Liver (tissue), 8 donors: ENCODE measurements at regions not wholly inside any gene's neighbourhood (a gene's known extent, or its start where the extent isn't known, plus 50 kb on each side); places are given as distances from the start of the nearest gene placed in this dataset.

Experiments used
- DNase-seq: peaks from one replicate; pipeline ENCODE4 v3.0.0-alpha.2; 2017; ENCODE audit warnings: low spot score
- H3K27ac ChIP-seq, 2 donors: one replicate each; pipeline ENCODE4 v1.7.0; 2013; ENCODE audit warnings: inconsistent platforms in 2 of 2, low read length in 2 of 2, control low read depth in 1 of 2, low read depth in 1 of 2, mild to moderate bottlenecking in 1 of 2
- H3K27me3 ChIP-seq, 4 donors: one replicate each; pipeline versions ENCODE4 v1.6.1 to v1.7.0; 2013; ENCODE audit warnings: low read length in 3 of 4, inconsistent platforms in 1 of 4, mild to moderate bottlenecking in 1 of 4, moderate library complexity in 1 of 4; ENCODE audit not compliant: control insufficient read depth in 4 of 4, insufficient read depth in 4 of 4
- H3K36me3 ChIP-seq, 4 donors: one replicate each; pipeline versions ENCODE4 v1.6.1 to v1.7.0; 2013; ENCODE audit warnings: low read length in 3 of 4, mild to moderate bottlenecking in 3 of 4, low read depth in 1 of 4, moderate library complexity in 1 of 4; ENCODE audit not compliant: control insufficient read depth in 4 of 4, insufficient read depth in 3 of 4
- H3K4me1 ChIP-seq, 4 donors: one replicate each; pipeline versions ENCODE4 v1.6.1 to v1.7.0; 2013; ENCODE audit warnings: low read length in 3 of 4, mild to moderate bottlenecking in 3 of 4, moderate library complexity in 1 of 4; ENCODE audit not compliant: control insufficient read depth in 4 of 4, insufficient read depth in 4 of 4
- H3K4me3 ChIP-seq, 3 donors: one replicate each; pipeline versions ENCODE4 v1.6.1 to v1.7.0; 2013; ENCODE audit warnings: low read length in 3 of 3, control low read depth in 1 of 3, low read depth in 1 of 3, mild to moderate bottlenecking in 1 of 3
- H3K9ac ChIP-seq, 2 donors: one replicate each; pipeline ENCODE4 v1.7.0; 2013; ENCODE audit warnings: low read length in 2 of 2, mild to moderate bottlenecking in 2 of 2, moderate library complexity in 2 of 2, control low read depth in 1 of 2, low read depth in 1 of 2
- H3K9me3 ChIP-seq, 4 donors: one replicate each; pipeline versions ENCODE4 v1.6.1 to v1.7.0; 2013; ENCODE audit warnings: low read length in 3 of 4; ENCODE audit not compliant: control insufficient read depth in 4 of 4
- ATF3 ChIP-seq: IDR thresholded peaks from 2 replicates; pipeline ENCODE4 v1.6.1; 2016; ENCODE audit warnings: antibody characterized with exemption
- CTCF ChIP-seq: fragments of 150-350 bp; IDR thresholded peaks from 2 replicates; pipeline ENCODE4 v1.5.1; 2017; ENCODE audit warnings: improper control_type of control experiment, low read depth, low read length; ENCODE audit not compliant: missing input control
- EGR1 ChIP-seq, 2 donors: IDR thresholded peaks; 2 replicates each; pipeline ENCODE4 v1.6.1; 2016 to 2018; ENCODE audit warnings: antibody characterized with exemption in 2 of 2, low read depth in 2 of 2
- FOXA1 ChIP-seq: IDR thresholded peaks from 2 replicates; pipeline ENCODE4 v1.6.1; 2016; ENCODE audit warnings: antibody characterized with exemption
- FOXA2 ChIP-seq: IDR thresholded peaks from 2 replicates; pipeline ENCODE4 v1.6.1; 2016; ENCODE audit warnings: antibody characterized with exemption
- HNF4A ChIP-seq, 2 donors: conservative IDR thresholded peaks; 2 replicates each; pipeline ENCODE4 v1.6.1; 2016; ENCODE audit warnings: antibody characterized with exemption in 2 of 2, mild to moderate bottlenecking in 2 of 2
- HNF4G ChIP-seq: IDR thresholded peaks from 2 replicates; pipeline ENCODE4 v1.6.1; 2016; ENCODE audit warnings: antibody characterized with exemption
- JUND ChIP-seq, 2 donors: IDR thresholded peaks; 2 replicates each; pipeline ENCODE4 v1.6.1; 2016; ENCODE audit warnings: antibody characterized with exemption in 2 of 2
- MAX ChIP-seq: IDR thresholded peaks from 2 replicates; pipeline ENCODE4 v1.6.1; 2016; ENCODE audit warnings: antibody characterized with exemption
- NR2F2 ChIP-seq: IDR thresholded peaks from 2 replicates; pipeline ENCODE4 v1.6.1; 2016; ENCODE audit warnings: antibody characterized with exemption
- RAD21 ChIP-seq, 2 donors: IDR thresholded peaks; 2 replicates each; pipeline ENCODE4 v1.6.1; 2016; ENCODE audit warnings: antibody characterized with exemption in 2 of 2, mild to moderate bottlenecking in 2 of 2
- REST ChIP-seq: IDR thresholded peaks from 2 replicates; pipeline ENCODE4 v1.6.1; 2016; ENCODE audit warnings: antibody characterized with exemption, mild to moderate bottlenecking
- SP1 ChIP-seq: IDR thresholded peaks from 2 replicates; pipeline ENCODE4 v1.6.1; 2018; ENCODE audit warnings: antibody characterized with exemption, mild to moderate bottlenecking
- TAF1 ChIP-seq: conservative IDR thresholded peaks from 2 replicates; pipeline ENCODE4 v1.6.1; 2016; ENCODE audit warnings: antibody characterized with exemption, mild to moderate bottlenecking
- ZBTB33 ChIP-seq: IDR thresholded peaks from 2 replicates; pipeline ENCODE4 v1.6.1; 2016; ENCODE audit warnings: antibody characterized with exemption
- WGBS: extraction: QIAGEN DNeasy Blood & Tissue Kit; methylation state at CpG from one replicate; pipeline ENCODE4 v1.1.7; 2013; 5-methylcytosine and 5-hydroxymethylcytosine counted together
- donor health status: healthy.
- donor health status: healthy.
- donor health status: healthy.
- donor health status: healthy.
- donor health status: healthy.

DNA sequence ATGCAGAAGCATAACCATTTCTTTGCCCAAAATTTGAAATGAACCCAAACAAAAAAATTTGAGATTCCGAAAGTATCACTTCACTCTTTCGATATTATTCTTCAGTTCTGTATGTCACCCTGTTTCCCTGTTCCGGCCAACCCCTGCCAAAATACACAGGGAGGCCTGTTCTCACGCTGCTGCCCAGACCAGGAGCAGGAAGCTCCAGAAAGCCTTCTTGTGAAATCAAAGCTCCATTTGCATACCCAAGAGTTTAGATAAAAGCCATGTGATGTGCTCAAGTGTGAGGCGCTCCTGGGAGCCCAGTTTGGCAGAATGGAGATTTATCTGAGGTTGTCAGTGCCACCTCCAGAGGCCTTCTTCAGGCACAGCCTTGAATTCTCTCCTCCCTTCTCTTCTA lies 236.2 kb downstream of the FGFR2 start:
- TF ChIP-seq MAX: no peak
- peak in 1 of 2 donors; percentile 7 for TF ChIP-seq RAD21 (IDR thresholded peaks at IDR 0.05)
- WGBS: 75% methylated on average over 5 of the region's 5 CpGs
- no peak overlapping the region for H3K4me3 ChIP-seq
- H3K9me3 ChIP-seq: no peaks in the 10 kb centered on the region
- H3K9ac ChIP-seq: no peak overlapping the region
- no peaks in the 10 kb centered on the region for H3K27me3 ChIP-seq
- H3K36me3 ChIP-seq: no peaks in the 10 kb centered on the region
- no peak overlapping the region for H3K27ac ChIP-seq
- no peak for DNase-seq
- no peaks in the 10 kb centered on the region for H3K4me1 ChIP-seq

GRCh38 chr10:121365566-121365965 lies 232.7 kb downstream of the FGFR2 start:
- Histone ChIP-seq H3K4me1 (no peaks in the 10 kb centered on the region), H3K9ac (no peak overlapping the region), H3K27me3 (no peaks in the 10 kb centered on the region), H3K27ac (no peak overlapping the region), H3K4me3 (no peak overlapping the region), H3K36me3 (no peaks in the 10 kb centered on the region), H3K9me3 (no peaks in the 10 kb centered on the region)
- no peak for DNase-seq
- TF ChIP-seq HNF4G (no peak), MAX (no peak), ATF3 (no peak), CTCF (no peak), HNF4A (conservative IDR thresholded peaks at IDR 0.05) (no peak), FOXA1 (no peak), NR2F2 (no peak), ZBTB33 (no peak), FOXA2 (no peak), TAF1 (no peak), SP1 (no peak), JUND (IDR thresholded peaks at IDR 0.05) (no peak)
- 97% methylated on average over 29 of the region's 29 CpGs for WGBS

DNA sequence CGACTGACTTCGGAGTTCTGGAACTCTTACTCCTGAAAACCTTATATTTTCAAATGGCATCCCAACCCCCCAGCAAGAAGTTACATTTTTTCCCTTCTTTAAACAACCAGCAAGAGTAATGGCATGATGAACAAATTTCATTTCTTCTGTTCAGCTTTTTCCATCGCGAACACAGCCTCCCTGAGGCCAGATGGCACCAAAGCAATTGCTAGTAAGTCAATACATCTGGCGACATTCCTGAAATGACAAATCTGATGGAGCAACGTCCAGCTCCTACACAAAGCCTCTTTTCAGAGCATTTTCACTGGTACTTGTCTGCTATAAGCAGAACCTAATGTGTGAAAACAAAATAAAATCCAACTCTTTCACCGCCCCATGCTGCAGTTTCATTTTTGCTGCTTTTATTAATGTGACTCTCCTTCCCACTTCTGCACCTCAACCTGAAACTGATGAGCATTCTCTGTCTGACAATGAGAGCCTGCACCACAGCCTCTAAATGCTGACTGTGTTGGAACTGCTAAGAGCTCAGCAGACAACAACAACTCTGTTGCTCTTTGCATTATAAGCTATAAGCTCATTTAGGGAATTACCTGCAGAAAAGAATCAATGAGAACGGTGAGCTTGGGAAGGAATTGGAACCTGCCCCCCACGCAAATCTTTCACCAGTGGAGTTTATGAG lies 229.8 kb downstream of the FGFR2 start:
- Histone ChIP-seq H3K36me3 (no peaks in the 10 kb centered on the region), H3K4me1 (no peaks in the 10 kb centered on the region), H3K27ac (no peak overlapping the region), H3K27me3 (no peaks in the 10 kb centered on the region), H3K9me3 (no peaks in the 10 kb centered on the region), H3K4me3 (no peak overlapping the region), H3K9ac (no peak overlapping the region)
- no peak for DNase-seq
- WGBS: 61% methylated on average over 9 of the region's 9 CpGs
- TF ChIP-seq ATF3: no peak
- TF ChIP-seq ZBTB33: no peak
- TF ChIP-seq HNF4G: no peak
- TF ChIP-seq SP1: no peak
- TF ChIP-seq TAF1: no peak
- TF ChIP-seq JUND (IDR thresholded peaks at IDR 0.05): no peak
- no peak for TF ChIP-seq NR2F2
- TF ChIP-seq EGR1 (IDR thresholded peaks at IDR 0.05; ENCODE audit: low read depth in 2 of 2): no peak
- TF ChIP-seq FOXA2: no peak
- TF ChIP-seq MAX: no peak
- no peak for TF ChIP-seq REST
